HK-2 (cell line): ENCODE measurements at regions not wholly inside any gene's neighbourhood (a gene's known extent, or its start where the extent isn't known, plus 50 kb on each side); places are given as distances from the start of the nearest gene placed in this dataset.

Source experiments
- DNase-seq: peaks from one replicate; pipeline ENCODE4 v3.0.0-alpha.2; 2018; ENCODE audit not compliant: unreplicated experiment

GRCh38 chr18:76545433-76546087 lies 50.5 kb upstream of the ZNF516 start:
- no peak for DNase-seq

- no peak for DNase-seq
Measured at GRCh38 chr18:76544511-76545345, 49.7 kb upstream of the ZNF516 start.
